CD14-positive monocyte (primary cell): ENCODE measurements at regions not wholly inside any gene's neighbourhood (a gene's known extent, or its start where the extent isn't known, plus 50 kb on each side); places are given as distances from the start of the nearest gene placed in this dataset.
"Not testable (repeated sequence)": the region's sequence is repeated elsewhere in the genome, so short reads cannot be mapped to it uniquely, and the experiment has no call there.

Source experiments
- DNase-seq, 3 donors: peaks; one replicate each; pipeline ENCODE4 v3.0.0-alpha.2; 2011 to 2022
- H2AFZ ChIP-seq: 2 replicates; pipeline ENCODE4 v1.6.0; 2012; ENCODE audit warnings: mild to moderate bottlenecking, low read depth, low read length, inconsistent platforms; ENCODE audit not compliant: insufficient read depth, poor library complexity, severe bottlenecking
- H3K27ac ChIP-seq, 2 donors: 1 replicate in 1 of 2; 2 replicates in 1 of 2; pipeline ENCODE4 v1.5.1; 2012 to 2013; ENCODE audit warnings: low read length in 2 of 2, control low read depth in 1 of 2, inconsistent platforms in 1 of 2, low read depth in 1 of 2, mild to moderate bottlenecking in 1 of 2
- H3K27me3 ChIP-seq, 2 donors: one replicate each; pipeline versions ENCODE4 v1.6.0 to v1.6.1; 2011 to 2013; ENCODE audit warnings: low read length in 2 of 2; ENCODE audit not compliant: control insufficient read depth in 2 of 2, insufficient read depth in 2 of 2
- H3K36me3 ChIP-seq, 2 donors: replicated peaks in 1 of 2; 1 replicate in 1 of 2; 2 replicates in 1 of 2; pipeline versions ENCODE4 v1.5.1 to v1.6.1; 2012 to 2013; ENCODE audit warnings: low read length in 2 of 2, control low read depth in 1 of 2, inconsistent platforms in 1 of 2, mild to moderate bottlenecking in 1 of 2; ENCODE audit not compliant: insufficient read depth in 2 of 2, control insufficient read depth in 1 of 2
- H3K4me1 ChIP-seq, 2 donors: 1 replicate in 1 of 2; 2 replicates in 1 of 2; pipeline versions ENCODE4 v1.5.1 to v1.6.1; 2012 to 2013; ENCODE audit warnings: low read length in 2 of 2, control low read depth in 1 of 2, inconsistent platforms in 1 of 2, mild to moderate bottlenecking in 1 of 2, moderate library complexity in 1 of 2; ENCODE audit not compliant: insufficient read depth in 2 of 2, control insufficient read depth in 1 of 2
- H3K4me2 ChIP-seq: replicated peaks from 2 replicates; pipeline ENCODE3; 2012; ENCODE audit warnings: low read length, moderate library complexity, mild to moderate bottlenecking; ENCODE audit not compliant: poor library complexity, severe bottlenecking; ENCODE audit errors: extremely low read depth
- H3K4me3 ChIP-seq, 3 experiments: fragments of 200-600 bp in 1 of 3; sonication (generic) in 1 of 3; replicated peaks in 1 of 3; 1 replicate in 2 of 3; 2 replicates in 1 of 3; pipeline ENCODE4 v1.5.1; 2011 to 2013; ENCODE audit warnings: low read length in 3 of 3, mild to moderate bottlenecking in 3 of 3, control low read depth in 2 of 3, low read depth in 2 of 3, inconsistent platforms in 1 of 3, moderate library complexity in 1 of 3
- H3K79me2 ChIP-seq: 2 replicates; pipeline ENCODE4 v1.6.0; 2012; ENCODE audit warnings: mild to moderate bottlenecking, control low read depth, inconsistent platforms, low read length, moderate library complexity; ENCODE audit not compliant: insufficient read depth
- H3K9ac ChIP-seq: 2 replicates; pipeline ENCODE4 v1.6.0; 2017; ENCODE audit warnings: low read length, mild to moderate bottlenecking; ENCODE audit not compliant: insufficient read depth, poor library complexity, severe bottlenecking
- H3K9me3 ChIP-seq, 2 donors: replicated peaks in 1 of 2; 1 replicate in 1 of 2; 2 replicates in 1 of 2; pipeline versions ENCODE4 v1.5.1 to v1.6.1; 2012 to 2013; ENCODE audit warnings: low read length in 2 of 2, control low read depth in 1 of 2; ENCODE audit not compliant: control insufficient read depth in 1 of 2, insufficient read depth in 1 of 2
- H4K20me1 ChIP-seq: 2 replicates; pipeline ENCODE4 v1.6.0; 2012; ENCODE audit warnings: mild to moderate bottlenecking, low read length, control low read depth, moderate library complexity; ENCODE audit not compliant: insufficient read depth
- H3K27ac Mint-ChIP-seq, 7 donors: one replicate each; pipeline ENCODE4 v1.8.0; 2020; ENCODE audit warnings: mild to moderate bottlenecking in 7 of 7, mixed read lengths in 7 of 7, moderate library complexity in 6 of 7, inconsistent platforms in 2 of 7
- H3K27me3 Mint-ChIP-seq, 3 donors: one replicate each; pipeline ENCODE4 v1.8.0; 2021 to 2022; ENCODE audit warnings: low read depth in 3 of 3, mild to moderate bottlenecking in 3 of 3, mixed read lengths in 3 of 3, moderate library complexity in 3 of 3, inconsistent platforms in 1 of 3
- H3K36me3 Mint-ChIP-seq, 2 donors: one replicate each; pipeline ENCODE4 v1.8.0; 2020; ENCODE audit warnings: mixed read lengths in 2 of 2, inconsistent platforms in 1 of 2, mild to moderate bottlenecking in 1 of 2
- H3K4me1 Mint-ChIP-seq: one replicate; pipeline ENCODE4 v1.8.0; 2020; ENCODE audit warnings: mild to moderate bottlenecking, mixed read lengths
- H3K4me3 Mint-ChIP-seq, 2 donors: one replicate each; pipeline ENCODE4 v1.8.0; 2020; ENCODE audit warnings: mild to moderate bottlenecking in 2 of 2, mixed read lengths in 2 of 2, moderate library complexity in 1 of 2
- H3K9me3 Mint-ChIP-seq, 7 donors: one replicate each; pipeline ENCODE4 v1.8.0; 2020 to 2022; ENCODE audit warnings: mixed read lengths in 7 of 7, mild to moderate bottlenecking in 6 of 7, moderate library complexity in 6 of 7, inconsistent platforms in 2 of 7
- WGBS: methylation state at CpG from one replicate; pipeline ENCODE4 v1.1.5; 2013; ENCODE audit warnings: missing lambda C conversion rate; ENCODE audit not compliant: insufficient coverage; 5-methylcytosine and 5-hydroxymethylcytosine counted together
- intact Hi-C, 2 donors: fragments of 100-400 bp; cut with micrococcal nuclease; formaldehyde crosslinking; loops; one replicate each; pipeline versions ENCODE4 v1.15.0 to v1.15.1; 2023
- TF ChIP-seq, protein P1 (sequence below): fragments of 200-600 bp; IDR thresholded peaks from one replicate; pipeline ENCODE4 v1.8.0; 2022; ENCODE audit warnings: antibody characterized with exemption, mild to moderate bottlenecking

DNA sequence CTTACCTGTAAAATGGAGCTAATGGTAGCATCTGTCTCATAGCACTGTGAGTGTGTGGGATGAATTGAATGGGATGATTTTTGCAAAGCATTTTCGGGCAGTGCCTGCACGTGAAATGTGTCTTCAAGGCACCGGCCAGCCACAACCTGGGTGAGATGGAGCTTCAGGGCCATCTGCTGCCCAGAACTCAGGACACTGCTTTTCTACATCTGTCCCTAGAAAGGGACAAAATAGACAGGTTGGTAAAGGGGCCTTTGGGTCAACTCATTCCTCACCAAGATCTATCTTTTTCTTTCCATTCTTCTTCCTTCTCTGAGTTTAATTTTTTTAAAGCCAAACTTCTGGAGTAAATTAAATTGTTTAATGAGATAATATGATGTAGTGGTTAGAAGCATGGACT is 106.5 kb downstream of the UTP18 start:
- Mint-ChIP-seq H3K27ac (no peak overlapping the region), H3K27me3 (peaks cover 7 to 22% (median 7%) of the 10 kb centered on the region in 3 donors), H3K4me1 (peaks cover 16% of the 10 kb centered on the region), H3K36me3 (peaks cover 2 to 5% of the 10 kb centered on the region in 2 donors), H3K9me3 (peaks cover 3 to 14% (median 5%) of the 10 kb centered on the region in 7 donors), H3K4me3 (no peak overlapping the region)
- no peaks in the 10 kb centered on the region for H3K27me3 ChIP-seq
- TF ChIP-seq, protein P1, sequence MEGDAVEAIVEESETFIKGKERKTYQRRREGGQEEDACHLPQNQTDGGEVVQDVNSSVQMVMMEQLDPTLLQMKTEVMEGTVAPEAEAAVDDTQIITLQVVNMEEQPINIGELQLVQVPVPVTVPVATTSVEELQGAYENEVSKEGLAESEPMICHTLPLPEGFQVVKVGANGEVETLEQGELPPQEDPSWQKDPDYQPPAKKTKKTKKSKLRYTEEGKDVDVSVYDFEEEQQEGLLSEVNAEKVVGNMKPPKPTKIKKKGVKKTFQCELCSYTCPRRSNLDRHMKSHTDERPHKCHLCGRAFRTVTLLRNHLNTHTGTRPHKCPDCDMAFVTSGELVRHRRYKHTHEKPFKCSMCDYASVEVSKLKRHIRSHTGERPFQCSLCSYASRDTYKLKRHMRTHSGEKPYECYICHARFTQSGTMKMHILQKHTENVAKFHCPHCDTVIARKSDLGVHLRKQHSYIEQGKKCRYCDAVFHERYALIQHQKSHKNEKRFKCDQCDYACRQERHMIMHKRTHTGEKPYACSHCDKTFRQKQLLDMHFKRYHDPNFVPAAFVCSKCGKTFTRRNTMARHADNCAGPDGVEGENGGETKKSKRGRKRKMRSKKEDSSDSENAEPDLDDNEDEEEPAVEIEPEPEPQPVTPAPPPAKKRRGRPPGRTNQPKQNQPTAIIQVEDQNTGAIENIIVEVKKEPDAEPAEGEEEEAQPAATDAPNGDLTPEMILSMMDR, result no peak
- DNase-seq, result no peak
- H3K4me3 ChIP-seq, result no peak overlapping the region
- H3K79me2 ChIP-seq, result no peaks in the 10 kb centered on the region
- no peaks in the 10 kb centered on the region for H4K20me1 ChIP-seq
- H3K36me3 ChIP-seq, result no peaks in the 10 kb centered on the region
- 100% methylated on average over 1 of the region's 3 CpGs for WGBS
- H3K9me3 ChIP-seq, result peaks cover 0 to 2% of the 10 kb centered on the region in 2 donors
- H3K27ac ChIP-seq, result no peak overlapping the region
- no peak overlapping the region for H3K4me2 ChIP-seq
- intact Hi-C loops, result loop anchor here in 1 of 2 donors (10.0 kb wide), 1 partner anchor 168 kb away; no protein-coding TSS in a partner anchor
- no peak overlapping the region for H3K9ac ChIP-seq
- H3K4me1 ChIP-seq, result peaks cover 10 to 11% of the 10 kb centered on the region in 2 donors
- no peak overlapping the region for H2AFZ ChIP-seq

DNA sequence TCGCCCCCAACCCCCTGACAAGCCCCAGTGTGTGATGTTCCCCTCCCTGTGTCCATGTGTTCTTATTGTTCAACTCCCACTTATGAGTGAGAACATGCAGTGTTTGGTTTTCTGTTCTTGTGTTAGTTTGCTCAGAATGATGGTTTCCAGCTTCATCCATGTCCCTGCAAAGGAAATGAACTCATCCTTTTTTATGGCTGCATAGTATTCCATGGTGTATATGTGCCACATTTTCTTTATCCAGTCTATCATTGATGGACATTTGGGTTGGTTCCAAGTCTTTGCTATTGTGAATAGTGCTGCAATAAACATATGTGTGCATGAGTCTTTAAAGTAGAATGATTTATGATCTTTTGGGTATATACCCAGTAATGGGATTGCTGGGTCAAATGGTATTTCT is 107.5 kb downstream of the UTP18 start:
- Histone ChIP-seq H3K4me1 (peaks cover 17 to 20% of the 10 kb centered on the region in 2 donors), H3K9me3 (peaks cover 7 to 10% of the 10 kb centered on the region in 2 donors)
- not testable (repeated sequence) for DNase-seq, H3K79me2 ChIP-seq, H3K27ac Mint-ChIP-seq, H3K9ac ChIP-seq, H3K27me3 ChIP-seq, H3K27ac ChIP-seq, H3K4me3 ChIP-seq, H3K4me3 Mint-ChIP-seq, H2AFZ ChIP-seq, H3K36me3 Mint-ChIP-seq, H3K4me2 ChIP-seq, H3K36me3 ChIP-seq, H4K20me1 ChIP-seq
- H3K4me1 Mint-ChIP-seq, result peaks cover 25% of the 10 kb centered on the region
- no CpG with 5 or more reads among the region's 1 CpG for WGBS
- peaks cover 9 to 18% (median 13%) of the 10 kb centered on the region in 7 donors for H3K9me3 Mint-ChIP-seq
- H3K27me3 Mint-ChIP-seq, result peaks cover 7 to 21% (median 7%) of the 10 kb centered on the region in 3 donors
- intact Hi-C loops, result loop anchor here in 1 of 2 donors (10.0 kb wide), 1 partner anchor 167 kb away; no protein-coding TSS in a partner anchor
